ENCODE measurements at regions not wholly inside any gene's neighbourhood (a gene's known extent, or its start where the extent isn't known, plus 50 kb on each side); places are given as distances from the start of the nearest gene placed in this dataset.

- in situ Hi-C loops (cut with MboI; ENCODE audit: low pct_unique_long_range_greater_than_20kb, low sequenced_read_pairs), result no loop called here
- DNase-seq, result no peak
Observed at GRCh38 chr9:80097476-80097875, 525.7 kb downstream of the TLE4 start.

- in situ Hi-C loops (cut with MboI; ENCODE audit: low pct_unique_long_range_greater_than_20kb, low sequenced_read_pairs), result no loop called here
- DNase-seq, result no peak
Observed at GRCh38 chr9:80094176-80094771, 522.5 kb downstream of the TLE4 start.

GRCh38 chr9:80093695-80094094 is 521.9 kb downstream of the TLE4 start:
- in situ Hi-C loops (cut with MboI; ENCODE audit: low pct_unique_long_range_greater_than_20kb, low sequenced_read_pairs), result no loop called here
- DNase-seq, result no peak

- no peak for DNase-seq
- in situ Hi-C loops (cut with MboI; ENCODE audit: low pct_unique_long_range_greater_than_20kb, low sequenced_read_pairs), result no loop called here
Observed at GRCh38 chr9:80091526-80091925, 519.8 kb downstream of the TLE4 start.

- in situ Hi-C loops (cut with MboI; ENCODE audit: low pct_unique_long_range_greater_than_20kb, low sequenced_read_pairs), result no loop called here
- no peak for DNase-seq
Observed at GRCh38 chr9:80090317-80090716, 518.6 kb downstream of the TLE4 start.

GRCh38 chr9:80086822-80087345 is 515.1 kb downstream of the TLE4 start:
- DNase-seq, result no peak
- in situ Hi-C loops (cut with MboI; ENCODE audit: low pct_unique_long_range_greater_than_20kb, low sequenced_read_pairs), result no loop called here

- in situ Hi-C loops (cut with MboI; ENCODE audit: low pct_unique_long_range_greater_than_20kb, low sequenced_read_pairs), result no loop called here
- DNase-seq, result no peak
Observed at GRCh38 chr9:80086386-80086785, 514.6 kb downstream of the TLE4 start.

GRCh38 chr9:80085668-80086067 is 513.9 kb downstream of the TLE4 start:
- in situ Hi-C loops (cut with MboI; ENCODE audit: low pct_unique_long_range_greater_than_20kb, low sequenced_read_pairs), result no loop called here
- no peak for DNase-seq

GRCh38 chr9:80082213-80082612 is 510.4 kb downstream of the TLE4 start:
- in situ Hi-C loops (cut with MboI; ENCODE audit: low pct_unique_long_range_greater_than_20kb, low sequenced_read_pairs), result no loop called here
- no peak for DNase-seq

GRCh38 chr9:80078826-80079225 is 507.1 kb downstream of the TLE4 start:
- in situ Hi-C loops (cut with MboI; ENCODE audit: low pct_unique_long_range_greater_than_20kb, low sequenced_read_pairs), result no loop called here
- DNase-seq, result no peak

GRCh38 chr9:80077059-80077458 is 505.3 kb downstream of the TLE4 start:
- DNase-seq, result no peak
- in situ Hi-C loops (cut with MboI; ENCODE audit: low pct_unique_long_range_greater_than_20kb, low sequenced_read_pairs), result no loop called here

- no peak for DNase-seq
- in situ Hi-C loops (cut with MboI; ENCODE audit: low pct_unique_long_range_greater_than_20kb, low sequenced_read_pairs), result no loop called here
Observed at GRCh38 chr9:80076162-80076561, 504.4 kb downstream of the TLE4 start.

GRCh38 chr9:80074439-80074838 is 502.7 kb downstream of the TLE4 start:
- no peak for DNase-seq
- in situ Hi-C loops (cut with MboI; ENCODE audit: low pct_unique_long_range_greater_than_20kb, low sequenced_read_pairs), result no loop called here

- in situ Hi-C loops (cut with MboI; ENCODE audit: low pct_unique_long_range_greater_than_20kb, low sequenced_read_pairs), result no loop called here
- no peak for DNase-seq
Observed at GRCh38 chr9:80072451-80072850, 500.7 kb downstream of the TLE4 start.

- no peak for DNase-seq
- in situ Hi-C loops (cut with MboI; ENCODE audit: low pct_unique_long_range_greater_than_20kb, low sequenced_read_pairs), result no loop called here
Observed at GRCh38 chr9:80070071-80070742, 498.4 kb downstream of the TLE4 start.

- in situ Hi-C loops (cut with MboI; ENCODE audit: low pct_unique_long_range_greater_than_20kb, low sequenced_read_pairs), result no loop called here
- no peak for DNase-seq
Observed at GRCh38 chr9:80066931-80067330, 495.2 kb downstream of the TLE4 start.

- DNase-seq, result no peak
Observed at GRCh38 chr9:80062567-80062966, 490.8 kb downstream of the TLE4 start.

GRCh38 chr9:80061940-80062339 is 490.2 kb downstream of the TLE4 start:
- no peak for DNase-seq
- in situ Hi-C loops (cut with MboI; ENCODE audit: low pct_unique_long_range_greater_than_20kb, low sequenced_read_pairs), result no loop called here

More at GRCh38 chr9:80062567-80062966, 490.8 kb downstream of the TLE4 start:
- in situ Hi-C loops (cut with MboI; ENCODE audit: low pct_unique_long_range_greater_than_20kb, low sequenced_read_pairs), result no loop called here

- no peak for DNase-seq
- in situ Hi-C loops (cut with MboI; ENCODE audit: low pct_unique_long_range_greater_than_20kb, low sequenced_read_pairs), result no loop called here
Observed at GRCh38 chr9:80061096-80061495, 489.3 kb downstream of the TLE4 start.

GRCh38 chr9:80059979-80060378 is 488.2 kb downstream of the TLE4 start:
- in situ Hi-C loops (cut with MboI; ENCODE audit: low pct_unique_long_range_greater_than_20kb, low sequenced_read_pairs), result no loop called here
- DNase-seq, result no peak

GRCh38 chr9:80059191-80059590 is 487.4 kb downstream of the TLE4 start:
- in situ Hi-C loops (cut with MboI; ENCODE audit: low pct_unique_long_range_greater_than_20kb, low sequenced_read_pairs), result no loop called here
- no peak for DNase-seq
